ENCODE measurements at regions not wholly inside any gene's neighbourhood (a gene's known extent, or its start where the extent isn't known, plus 50 kb on each side); places are given as distances from the start of the nearest gene placed in this dataset.
A peak's percentile ranks its signal among the peaks of the same experiment; 100 is the strongest.

GRCh38 chr4:110967936-110968335, 345.1 kb upstream of the PITX2 start:
- no peak for DNase-seq

GRCh38 chr4:110970642-110971041, 347.8 kb upstream of the PITX2 start:
- peak; percentile 27 to 37 for DNase-seq

GRCh38 chr4:110975338-110975737, 352.5 kb upstream of the PITX2 start:
- DNase-seq: no peak

GRCh38 chr4:110977554-110977953, 354.7 kb upstream of the PITX2 start:
- DNase-seq: no peak

GRCh38 chr4:110978761-110979160, 355.9 kb upstream of the PITX2 start:
- no peak for DNase-seq

GRCh38 chr4:110982486-110982885, 359.6 kb upstream of the PITX2 start:
- DNase-seq: no peak

- no peak for DNase-seq
These were observed 365.8 kb upstream of the PITX2 start for GRCh38 chr4:110988722-110989121.

- DNase-seq: no peak
These were observed 366.2 kb upstream of the PITX2 start for GRCh38 chr4:110989125-110989524.

- DNase-seq: no peak
These were observed 371.9 kb upstream of the PITX2 start for GRCh38 chr4:110994781-110995180.

- DNase-seq: no peak
These were observed 375.4 kb upstream of the PITX2 start for GRCh38 chr4:110998320-110998719.

- DNase-seq: no peak
These were observed 388.6 kb upstream of the PITX2 start for GRCh38 chr4:111011458-111011857.

- no peak for DNase-seq
These were observed 391.0 kb upstream of the PITX2 start for GRCh38 chr4:111013846-111014245.

GRCh38 chr4:111014537-111014936, 391.7 kb upstream of the PITX2 start:
- DNase-seq: no peak

- DNase-seq: no peak
These were observed 393.5 kb upstream of the PITX2 start for GRCh38 chr4:111016416-111016815.

GRCh38 chr4:111018216-111018615, 395.3 kb upstream of the PITX2 start:
- DNase-seq: no peak

- DNase-seq: no peak
These were observed 397.6 kb upstream of the PITX2 start for GRCh38 chr4:111020476-111020875.

- DNase-seq: no peak
These were observed 398.1 kb upstream of the PITX2 start for GRCh38 chr4:111020961-111021360.

- DNase-seq: no peak
These were observed 399.9 kb upstream of the PITX2 start for GRCh38 chr4:111022758-111023157.

- DNase-seq: no peak
These were observed 404.6 kb upstream of the PITX2 start for GRCh38 chr4:111027526-111027925.

- DNase-seq: no peak
These were observed 405.9 kb upstream of the PITX2 start for GRCh38 chr4:111028795-111029194.

GRCh38 chr4:111031001-111031579, 408.2 kb upstream of the PITX2 start:
- DNase-seq: no peak

GRCh38 chr4:111031596-111031995, 408.7 kb upstream of the PITX2 start:
- no peak for DNase-seq

GRCh38 chr4:111037591-111038360, 414.9 kb upstream of the PITX2 start:
- peak; percentile 6 to 31 for DNase-seq

GRCh38 chr4:111040904-111041303, 418.0 kb upstream of the PITX2 start:
- no peak for DNase-seq

GRCh38 chr4:111043286-111043685, 420.4 kb upstream of the PITX2 start:
- no peak for DNase-seq
